Gastroesophageal sphincter (tissue), 3 donors: ENCODE measurements at regions not wholly inside any gene's neighbourhood (a gene's known extent, or its start where the extent isn't known, plus 50 kb on each side); places are given as distances from the start of the nearest gene placed in this dataset.

Experiments
- CTCF ChIP-seq, 4 experiments: fragments of 200-600 bp in 2 of 4; fragments of 450-650 bp in 2 of 4; sonication (generic) in 1 of 4; IDR thresholded peaks; one replicate each; pipeline ENCODE4 v1.5.1; 2017 to 2019; ENCODE audit warnings: antibody characterized with exemption in 4 of 4, mild to moderate bottlenecking in 2 of 4, moderate library complexity in 2 of 4
- EP300 ChIP-seq: sonication (generic); formaldehyde crosslinking; IDR thresholded peaks from one replicate; pipeline ENCODE4 v1.6.1; 2017; ENCODE audit warnings: antibody characterized with exemption, mild to moderate bottlenecking
- POLR2A ChIP-seq, 2 donors: fragments of 450-650 bp; IDR thresholded peaks; one replicate each; pipeline ENCODE4 v1.6.1; 2017; ENCODE audit warnings: antibody characterized with exemption in 2 of 2, mild to moderate bottlenecking in 2 of 2, moderate library complexity in 1 of 2
- POLR2AphosphoS5 ChIP-seq: sonication (generic); formaldehyde crosslinking; IDR thresholded peaks from one replicate; pipeline ENCODE4 v1.6.1; 2017; ENCODE audit warnings: antibody characterized with exemption

- TF ChIP-seq POLR2A (IDR thresholded peaks at IDR 0.05) (no peak), CTCF (IDR thresholded peaks at IDR 0.05) (no peak), EP300 (no peak), POLR2AphosphoS5 (no peak)
Measured at GRCh38 chr5:6937677-6938076, 224.4 kb downstream of the TENT4A start.
